PC-3 (cell line): ENCODE measurements at regions not wholly inside any gene's neighbourhood (a gene's known extent, or its start where the extent isn't known, plus 50 kb on each side); places are given as distances from the start of the nearest gene placed in this dataset.
A peak's percentile ranks its signal among the peaks of the same experiment; 100 is the strongest.

Source experiments
- ATAC-seq: fragments of 200-7000 bp; cut with Tn5 transposase; 2 replicates; pipeline ENCODE4 v1.9.1; 2020; ENCODE audit warnings: mild to moderate bottlenecking, moderate library complexity
- BruUV-seq: library from RNA; stranded (reverse); fragments of 400-500 nt; replicated peaks from 2 replicates; lab custom pipeline; 2021; lab: Mats Ljungman, UMichigan
- CTCF ChIA-PET: fragments of 300-600 bp; sonication (Branson Sonifier 250); formaldehyde crosslinking; loops from one replicate; lab custom pipeline; 2022; ENCODE audit warnings: antibody characterized with exemption; lab: Charles Lee
- POLR2A ChIA-PET: fragments of 300-600 bp; sonication (Branson Sonifier 250); formaldehyde crosslinking; loops from one replicate; lab custom pipeline; 2022; ENCODE audit warnings: antibody characterized with exemption; ENCODE audit not compliant: unreplicated experiment; lab: Charles Lee
- DNase-seq: peaks from one replicate; pipeline ENCODE4 v3.0.0-alpha.2; 2015
- H2AFZ ChIP-seq: fragments of 300-600 bp; sonication (generic); 2 replicates; pipeline ENCODE4 v1.6.0; 2016; ENCODE audit warnings: antibody characterized with exemption, low read length
- H3F3A ChIP-seq: fragments of 300-600 bp; sonication (generic); one replicate; pipeline ENCODE4 v1.6.0; 2017; ENCODE audit warnings: antibody characterized with exemption, low read length, control low read depth, mild to moderate bottlenecking; ENCODE audit not compliant: unreplicated experiment
- H3K27ac ChIP-seq: fragments of 300-600 bp; sonication (generic); 2 replicates; pipeline ENCODE4 v1.5.1; 2016; ENCODE audit warnings: mild to moderate bottlenecking, low read length
- H3K27me3 ChIP-seq: fragments of 300-600 bp; sonication (generic); 2 replicates; pipeline ENCODE4 v1.6.1; 2016; ENCODE audit warnings: low read length, mixed read lengths
- H3K36me3 ChIP-seq: fragments of 300-600 bp; sonication (generic); 2 replicates; pipeline ENCODE4 v1.6.1; 2016; ENCODE audit warnings: low read depth, mixed run types, low read length, mixed read lengths
- H3K4me1 ChIP-seq: fragments of 300-600 bp; sonication (generic); 2 replicates; pipeline ENCODE4 v1.5.1; 2016; ENCODE audit warnings: low read length; ENCODE audit not compliant: insufficient read depth
- H3K4me2 ChIP-seq: fragments of 300-600 bp; sonication (generic); 2 replicates; pipeline ENCODE4 v1.6.0; 2016; ENCODE audit warnings: low read length
- H3K4me3 ChIP-seq: fragments of 300-600 bp; sonication (generic); 2 replicates; pipeline ENCODE4 v1.5.1; 2016; ENCODE audit warnings: mild to moderate bottlenecking, low read length, mixed read lengths
- H3K79me2 ChIP-seq: fragments of 300-600 bp; sonication (generic); 2 replicates; pipeline ENCODE4 v1.6.1; 2017; ENCODE audit warnings: low read length, mixed read lengths
- H3K9ac ChIP-seq: fragments of 300-600 bp; sonication (generic); 2 replicates; pipeline ENCODE4 v1.6.0; 2016; ENCODE audit warnings: mild to moderate bottlenecking, low read length
- H3K9me2 ChIP-seq: fragments of 300-600 bp; sonication (generic); replicated peaks from 2 replicates; pipeline ENCODE4 v1.6.1; 2016; ENCODE audit warnings: mixed run types, low read length, mixed read lengths
- H3K9me3 ChIP-seq: fragments of 300-600 bp; sonication (generic); 2 replicates; pipeline ENCODE4 v1.6.1; 2016; ENCODE audit warnings: low read length, mixed read lengths
- H4K20me1 ChIP-seq: fragments of 300-600 bp; sonication (generic); 2 replicates; pipeline ENCODE4 v1.6.1; 2016; ENCODE audit warnings: low read length, mixed read lengths
- EZH2 ChIP-seq: fragments of 300-600 bp; sonication (generic); IDR thresholded peaks from one replicate; pipeline ENCODE4 v1.6.1; 2017; ENCODE audit warnings: antibody characterized with exemption, mild to moderate bottlenecking, low read length; ENCODE audit not compliant: unreplicated experiment
- EZH2phosphoT487 ChIP-seq: fragments of 300-600 bp; sonication (generic); IDR thresholded peaks from 2 replicates; pipeline ENCODE4 v1.6.1; 2018; ENCODE audit warnings: mild to moderate bottlenecking, antibody characterized with exemption, low read length, borderline replicate concordance
- intact Hi-C: fragments of 100-400 bp; cut with micrococcal nuclease; formaldehyde crosslinking; loops from 2 replicates; pipeline ENCODE4 v1.9.0; 2023
- TF ChIP-seq, protein P1 (sequence below): fragments of 300-600 bp; sonication (generic); conservative IDR thresholded peaks from 2 replicates; pipeline ENCODE4 v1.5.1; 2017; ENCODE audit warnings: antibody characterized with exemption, low read depth, mild to moderate bottlenecking, low read length

DNA sequence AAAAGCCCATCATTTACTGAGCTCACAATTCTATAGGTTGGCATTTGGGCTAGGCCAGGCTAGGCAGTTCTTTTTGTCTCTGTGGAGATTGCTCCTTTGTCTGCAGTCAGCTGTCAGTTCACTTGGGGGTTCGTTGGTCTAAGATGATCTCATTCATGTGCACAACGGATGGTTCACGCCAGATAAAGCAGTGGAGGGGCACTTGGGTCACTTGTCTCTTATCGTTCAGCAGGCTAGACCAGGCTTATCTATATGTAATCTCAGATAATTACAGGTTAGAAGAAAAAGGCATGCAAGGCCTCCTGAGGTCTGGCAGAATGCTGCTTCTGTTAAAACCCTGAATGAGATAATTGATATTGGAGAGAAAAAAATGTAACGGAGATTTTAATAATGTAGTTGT, 119.0 kb upstream of the ATP2B1 start:
- intact Hi-C loops: no loop called here
- TF ChIP-seq EZH2phosphoT487 (no peak), EZH2 (no peak)
- TF ChIP-seq, protein P1, sequence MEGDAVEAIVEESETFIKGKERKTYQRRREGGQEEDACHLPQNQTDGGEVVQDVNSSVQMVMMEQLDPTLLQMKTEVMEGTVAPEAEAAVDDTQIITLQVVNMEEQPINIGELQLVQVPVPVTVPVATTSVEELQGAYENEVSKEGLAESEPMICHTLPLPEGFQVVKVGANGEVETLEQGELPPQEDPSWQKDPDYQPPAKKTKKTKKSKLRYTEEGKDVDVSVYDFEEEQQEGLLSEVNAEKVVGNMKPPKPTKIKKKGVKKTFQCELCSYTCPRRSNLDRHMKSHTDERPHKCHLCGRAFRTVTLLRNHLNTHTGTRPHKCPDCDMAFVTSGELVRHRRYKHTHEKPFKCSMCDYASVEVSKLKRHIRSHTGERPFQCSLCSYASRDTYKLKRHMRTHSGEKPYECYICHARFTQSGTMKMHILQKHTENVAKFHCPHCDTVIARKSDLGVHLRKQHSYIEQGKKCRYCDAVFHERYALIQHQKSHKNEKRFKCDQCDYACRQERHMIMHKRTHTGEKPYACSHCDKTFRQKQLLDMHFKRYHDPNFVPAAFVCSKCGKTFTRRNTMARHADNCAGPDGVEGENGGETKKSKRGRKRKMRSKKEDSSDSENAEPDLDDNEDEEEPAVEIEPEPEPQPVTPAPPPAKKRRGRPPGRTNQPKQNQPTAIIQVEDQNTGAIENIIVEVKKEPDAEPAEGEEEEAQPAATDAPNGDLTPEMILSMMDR: no peak
- Histone ChIP-seq H3K4me2 (no peak overlapping the region), H2AFZ (no peak overlapping the region), H3K27ac (no peak overlapping the region), H3K9ac (no peak overlapping the region), H3K27me3 (no peaks in the 10 kb centered on the region), H3F3A (no peaks in the 10 kb centered on the region), H3K4me1 (peaks cover 23% of the 10 kb centered on the region), H3K9me3 (no peaks in the 10 kb centered on the region), H3K9me2 (no peaks in the 10 kb centered on the region), H3K36me3 (no peaks in the 10 kb centered on the region), H3K79me2 (no peaks in the 10 kb centered on the region), H4K20me1 (no peaks in the 10 kb centered on the region), H3K4me3 (no peak overlapping the region)
- ATAC-seq: no peak
- BruUV-seq: no TSS peak
- CTCF ChIA-PET: interaction anchor here (0.6 kb wide), 1 partner anchor 299 kb away, joined by 3 read pairs; no protein-coding TSS in a partner anchor
- POLR2A ChIA-PET: no interaction called here
- no peak for DNase-seq

DNA sequence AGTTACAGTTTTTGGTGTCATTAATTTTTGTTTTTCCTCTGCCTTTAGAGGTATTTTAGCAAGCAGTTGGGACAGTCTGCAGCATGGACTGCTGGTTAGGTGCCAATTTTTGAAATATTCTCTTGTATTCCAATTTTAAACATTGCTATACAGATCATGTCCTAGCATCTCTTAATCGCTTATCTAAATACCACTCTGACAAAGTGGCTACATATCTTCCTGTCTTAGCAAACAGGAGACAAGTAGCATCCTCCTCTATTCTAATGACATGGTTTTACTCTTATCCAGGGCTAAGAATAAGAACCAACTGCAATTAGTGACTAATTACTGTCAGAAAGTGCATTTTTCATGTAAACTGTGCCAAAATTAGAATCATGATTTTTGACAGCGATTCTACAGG, 117.8 kb upstream of the ATP2B1 start:
- H3K4me3 ChIP-seq: no peak overlapping the region
- ATAC-seq (no peak), DNase-seq (no peak)
- no peaks in the 10 kb centered on the region for H3K27me3 ChIP-seq
- H3K9ac ChIP-seq: no peak overlapping the region; the same call in 1 of the 2 replicates
- BruUV-seq: no TSS peak
- H4K20me1 ChIP-seq: no peaks in the 10 kb centered on the region
- ChIA-PET CTCF (no interaction called here), POLR2A (no interaction called here)
- TF ChIP-seq, protein P1: no peak
- TF ChIP-seq EZH2 (no peak), EZH2phosphoT487 (no peak)
- H3K27ac ChIP-seq: peak overlapping the region; percentile 72; the same call in 1 of the 2 replicates
- H3K36me3 ChIP-seq: no peaks in the 10 kb centered on the region
- no peaks in the 10 kb centered on the region for H3F3A ChIP-seq
- no peak overlapping the region for H2AFZ ChIP-seq
- intact Hi-C loops: no loop called here
- H3K79me2 ChIP-seq: no peaks in the 10 kb centered on the region
- H3K4me1 ChIP-seq: peaks cover 23% of the 10 kb centered on the region
- H3K9me3 ChIP-seq: no peaks in the 10 kb centered on the region
- no peaks in the 10 kb centered on the region for H3K9me2 ChIP-seq
- H3K4me2 ChIP-seq: 0 out of 2 replicates have a peak overlapping the region, but pooled peaks have one; percentile 69

DNA sequence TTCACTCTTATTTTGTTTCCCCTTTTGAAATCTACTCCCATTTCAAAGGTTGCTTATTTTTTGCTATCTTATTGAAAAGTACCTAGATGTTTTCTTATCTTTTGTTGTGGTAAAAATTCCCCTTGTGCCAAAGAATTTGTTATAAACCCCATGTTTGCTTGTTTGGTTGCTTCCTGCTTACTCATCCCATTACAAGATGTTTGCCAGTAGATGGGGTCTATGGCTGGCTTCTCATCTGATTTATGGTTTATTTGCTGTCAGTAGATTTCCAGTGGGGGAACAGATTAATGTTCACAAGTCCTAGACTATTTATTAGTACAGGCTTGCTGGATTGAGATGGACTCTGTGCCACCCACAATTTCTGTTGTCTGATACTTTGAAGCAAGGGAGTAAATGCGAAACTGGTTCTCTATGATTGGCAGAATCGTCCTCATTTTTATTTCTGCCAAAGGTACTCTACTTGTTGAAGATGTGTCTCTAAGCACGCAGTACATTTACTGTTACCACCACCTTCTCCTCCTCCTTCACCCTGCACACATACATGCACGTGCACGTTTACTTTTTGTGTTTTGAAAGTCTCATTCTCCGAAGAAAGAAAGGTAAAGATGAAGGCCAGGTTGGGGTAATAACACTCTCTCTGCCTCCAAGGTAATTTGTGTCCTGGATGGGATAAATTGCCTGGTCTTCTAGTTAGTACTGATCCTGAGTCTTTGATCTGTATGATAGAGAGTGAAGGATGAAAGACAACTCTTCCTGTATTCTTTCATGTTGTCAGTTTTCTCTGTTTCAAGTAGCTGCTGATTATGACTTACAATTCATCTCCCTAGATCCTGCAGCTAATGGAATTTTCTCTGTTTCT, 117.2 kb upstream of the ATP2B1 start:
- intact Hi-C loops: loop anchor here (1.0 to 2.0 kb wide), 3 partner anchors 9 to 123 kb away; no protein-coding TSS in a partner anchor
- peak; percentile 86 for ATAC-seq

More for the DNA sequence above, 117.2 kb upstream of the ATP2B1 start:
- ChIA-PET CTCF (no interaction called here), POLR2A (no interaction called here)
- H3F3A ChIP-seq: no peaks in the 10 kb centered on the region
- no peaks in the 10 kb centered on the region for H3K27me3 ChIP-seq
- H3K9me3 ChIP-seq: no peaks in the 10 kb centered on the region
- peak overlapping the region; percentile 72 for H3K27ac ChIP-seq
- peak; percentile 90 for DNase-seq
- BruUV-seq: no TSS peak
- TF ChIP-seq, protein P1: no peak
- TF ChIP-seq EZH2 (no peak), EZH2phosphoT487 (no peak)
- H3K4me2 ChIP-seq: peak overlapping the region; percentile 69
- no peaks in the 10 kb centered on the region for H3K9me2 ChIP-seq
- no peak overlapping the region for H2AFZ ChIP-seq
- H3K4me3 ChIP-seq: peak overlapping the region; percentile 13; the same call in 1 of the 2 replicates
- H4K20me1 ChIP-seq: no peaks in the 10 kb centered on the region
- no peaks in the 10 kb centered on the region for H3K79me2 ChIP-seq
- peaks cover 23% of the 10 kb centered on the region for H3K4me1 ChIP-seq
- peak overlapping the region; percentile 30 for H3K9ac ChIP-seq
- no peaks in the 10 kb centered on the region for H3K36me3 ChIP-seq
